ENCODE measurements at regions not wholly inside any gene's neighbourhood (a gene's known extent, or its start where the extent isn't known, plus 50 kb on each side); places are given as distances from the start of the nearest gene placed in this dataset.

GRCh38 chr11:110929129-110929528 is 216.9 kb upstream of the ARHGAP20 start:
- Histone ChIP-seq H3K27ac (ENCODE audit: control insufficient read depth, insufficient read depth) (no peak overlapping the region), H3K9ac (ENCODE audit: control insufficient read depth, insufficient read depth, low read length) (no peak overlapping the region), H3K4me1 (ENCODE audit: control insufficient read depth, insufficient read depth, low read length) (no peaks in the 10 kb centered on the region), H3K4me3 (no peak overlapping the region), H3K36me3 (ENCODE audit: control insufficient read depth in 2 of 2, insufficient read depth in 2 of 2, low read length in 1 of 2) (no peaks in the 10 kb centered on the region), H4K20me1 (ENCODE audit: control insufficient read depth, insufficient read depth) (no peaks in the 10 kb centered on the region), H3K9me3 (replicated peaks; ENCODE audit: control insufficient read depth, insufficient read depth, low read length) (no peaks in the 10 kb centered on the region; the same call in 2 of the 3 replicates), H3K27me3 (replicated peaks in 1 of 2; ENCODE audit: control insufficient read depth in 2 of 2, insufficient read depth in 2 of 2, low read length in 1 of 2) (no peaks in the 10 kb centered on the region), H2AFZ (ENCODE audit: control insufficient read depth, low read depth, low read length) (no peak overlapping the region), H3K4me2 (ENCODE audit: control insufficient read depth, insufficient read depth) (no peak overlapping the region), H3K79me2 (ENCODE audit: control insufficient read depth, insufficient read depth, low read length) (no peaks in the 10 kb centered on the region)
- FAIRE-seq (no peak), DNase-seq (ENCODE audit: low read depth, low spot score) (no peak), ATAC-seq (no peak; the same call in 2 of the 3 replicates)
- RAD21 ChIA-PET (ENCODE audit: unreplicated experiment), result interaction anchor here (1.0 kb wide), 1 partner anchor 147 kb away, joined by 3 read pairs; no protein-coding TSS in a partner anchor
- SMC1A ChIA-PET (ENCODE audit: uncharacterized antibody, unreplicated experiment), result interaction anchor here (0.6 to 1.1 kb wide), 4 partner anchors 10 to 1077 kb away, joined by 3 to 4 read pairs (median 4); no protein-coding TSS in a partner anchor
- WGBS (ENCODE audit: insufficient coverage, insufficient replicate concordance, low lambda C conversion rate, missing lambda C conversion rate), result 6% methylated on average over 1 of the region's 1 CpG
- POLR2A ChIA-PET, result interaction anchor here (0.5 kb wide), 1 partner anchor 94 kb away, joined by 3 read pairs; no protein-coding TSS in a partner anchor
- intact Hi-C loops (cut with micrococcal nuclease; ENCODE audit: unreplicated experiment), result no loop called here
- BruUV-seq (replicated peaks), result no TSS peak
- TF ChIP-seq, protein P1, sequence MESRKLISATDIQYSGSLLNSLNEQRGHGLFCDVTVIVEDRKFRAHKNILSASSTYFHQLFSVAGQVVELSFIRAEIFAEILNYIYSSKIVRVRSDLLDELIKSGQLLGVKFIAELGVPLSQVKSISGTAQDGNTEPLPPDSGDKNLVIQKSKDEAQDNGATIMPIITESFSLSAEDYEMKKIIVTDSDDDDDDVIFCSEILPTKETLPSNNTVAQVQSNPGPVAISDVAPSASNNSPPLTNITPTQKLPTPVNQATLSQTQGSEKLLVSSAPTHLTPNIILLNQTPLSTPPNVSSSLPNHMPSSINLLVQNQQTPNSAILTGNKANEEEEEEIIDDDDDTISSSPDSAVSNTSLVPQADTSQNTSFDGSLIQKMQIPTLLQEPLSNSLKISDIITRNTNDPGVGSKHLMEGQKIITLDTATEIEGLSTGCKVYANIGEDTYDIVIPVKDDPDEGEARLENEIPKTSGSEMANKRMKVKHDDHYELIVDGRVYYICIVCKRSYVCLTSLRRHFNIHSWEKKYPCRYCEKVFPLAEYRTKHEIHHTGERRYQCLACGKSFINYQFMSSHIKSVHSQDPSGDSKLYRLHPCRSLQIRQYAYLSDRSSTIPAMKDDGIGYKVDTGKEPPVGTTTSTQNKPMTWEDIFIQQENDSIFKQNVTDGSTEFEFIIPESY (IDR thresholded peaks at IDR 0.05), result no peak
- no peak for TF ChIP-seq GABPA (IDR thresholded peaks at IDR 0.05; ENCODE audit: low read depth)
- TF ChIP-seq CHD2 (IDR thresholded peaks at IDR 0.05; ENCODE audit: borderline replicate concordance, low read depth, low read length), result no peak
- TF ChIP-seq MTA2 (IDR thresholded peaks at IDR 0.05; ENCODE audit: low read depth), result no peak
- TF ChIP-seq RELB (IDR thresholded peaks at IDR 0.05; ENCODE audit: low read depth), result no peak
- no peak for TF ChIP-seq SUPT20H (IDR thresholded peaks at IDR 0.05; ENCODE audit: borderline replicate concordance, control insufficient read depth, low read depth, low read length)
- no peak for TF ChIP-seq ZNF207 (IDR thresholded peaks at IDR 0.05; ENCODE audit: borderline replicate concordance)
- no peak for TF ChIP-seq IRF4 (IDR thresholded peaks at IDR 0.05; ENCODE audit: low read depth, low read length)
- TF ChIP-seq KDM1A (IDR thresholded peaks at IDR 0.05; ENCODE audit: borderline replicate concordance), result no peak
- no peak for TF ChIP-seq STAT3 (IDR thresholded peaks at IDR 0.05; ENCODE audit: low read depth, low read length)
- TF ChIP-seq POLR2A (IDR thresholded peaks at IDR 0.05; ENCODE audit: low read depth, low read length), result no peak
- no peak for TF ChIP-seq CHD4 (IDR thresholded peaks at IDR 0.05)
- no peak for TF ChIP-seq ZNF384 (IDR thresholded peaks at IDR 0.05; ENCODE audit: borderline replicate concordance, low read depth, low read length)
- no peak for TF ChIP-seq MYC (IDR thresholded peaks at IDR 0.05; ENCODE audit: insufficient read depth, insufficient read length, insufficient replicate concordance, low read length, severe bottlenecking)
- no peak for TF ChIP-seq IKZF2 (IDR thresholded peaks at IDR 0.05)
- no peak for TF ChIP-seq CUX1 (IDR thresholded peaks at IDR 0.05; ENCODE audit: insufficient replicate concordance, low read depth, low read length)
- CTCF ChIA-PET, result interaction anchor here (0.9 kb wide), 1 partner anchor 303 kb away, joined by 3 read pairs; no protein-coding TSS in a partner anchor
- in situ Hi-C loops (cut with MboI), result no loop called here

Measured in GM12878 (cell line).